ENCODE measurements at regions not wholly inside any gene's neighbourhood (a gene's known extent, or its start where the extent isn't known, plus 50 kb on each side); places are given as distances from the start of the nearest gene placed in this dataset.
"Not testable (repeated sequence)": the region's sequence is repeated elsewhere in the genome, so short reads cannot be mapped to it uniquely, and the experiment has no call there.

DNA sequence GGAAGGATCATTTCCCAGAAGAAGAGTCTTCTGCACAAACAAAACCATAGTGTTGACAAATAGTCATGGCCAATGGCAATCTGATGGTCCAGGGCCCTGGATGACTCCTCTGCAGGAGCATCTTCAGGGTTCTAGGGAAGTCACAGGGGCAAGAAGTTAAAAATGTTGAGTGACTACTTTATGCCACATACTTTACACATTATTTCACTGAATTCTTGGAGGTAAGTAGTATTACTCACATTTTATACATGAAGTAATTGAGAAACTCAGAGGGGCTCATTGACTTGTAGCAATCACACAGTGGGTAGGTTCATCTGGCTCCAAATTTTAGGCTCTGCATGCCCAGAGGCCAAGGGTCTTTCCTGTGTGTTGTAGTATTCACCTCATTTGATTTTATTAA lies 430.2 kb upstream of the MCTP2 start:
- no peak overlapping the region for H3K27ac ChIP-seq
- H3K4me3 ChIP-seq: no peak overlapping the region

GRCh38 chr15:93800805-93801204 lies 430.6 kb upstream of the MCTP2 start:
- Histone ChIP-seq H3K4me3 (no peak overlapping the region), H3K27ac (no peak overlapping the region)

- Histone ChIP-seq H3K4me3 (no peak overlapping the region), H3K27ac (no peak overlapping the region)
These were observed 441.9 kb upstream of the MCTP2 start for GRCh38 chr15:93789441-93789840.

DNA sequence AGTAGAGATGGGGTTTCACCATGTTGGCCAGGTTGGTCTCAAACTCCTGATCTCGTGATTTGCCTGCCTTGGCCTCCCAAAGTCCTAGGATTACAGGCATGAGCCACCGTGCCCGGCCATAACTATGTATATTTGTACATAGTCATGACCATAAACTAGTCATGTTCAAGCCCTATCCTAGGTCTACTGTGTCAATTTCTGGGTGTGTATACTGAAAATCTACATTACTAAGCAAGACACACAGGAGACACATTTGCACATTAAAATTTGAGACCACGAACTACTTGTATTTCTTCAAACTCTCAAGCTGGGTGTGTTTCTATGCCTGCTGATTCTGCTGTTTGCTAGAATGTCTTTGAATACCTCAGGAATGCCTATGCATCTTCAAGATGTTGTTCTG lies 451.3 kb upstream of the MCTP2 start:
- Histone ChIP-seq H3K27ac (no peak overlapping the region), H3K4me3 (no peak overlapping the region)

GRCh38 chr15:93779341-93779740 lies 452.0 kb upstream of the MCTP2 start:
- H3K27ac ChIP-seq: no peak overlapping the region
- H3K4me3 ChIP-seq: no peak overlapping the region

DNA sequence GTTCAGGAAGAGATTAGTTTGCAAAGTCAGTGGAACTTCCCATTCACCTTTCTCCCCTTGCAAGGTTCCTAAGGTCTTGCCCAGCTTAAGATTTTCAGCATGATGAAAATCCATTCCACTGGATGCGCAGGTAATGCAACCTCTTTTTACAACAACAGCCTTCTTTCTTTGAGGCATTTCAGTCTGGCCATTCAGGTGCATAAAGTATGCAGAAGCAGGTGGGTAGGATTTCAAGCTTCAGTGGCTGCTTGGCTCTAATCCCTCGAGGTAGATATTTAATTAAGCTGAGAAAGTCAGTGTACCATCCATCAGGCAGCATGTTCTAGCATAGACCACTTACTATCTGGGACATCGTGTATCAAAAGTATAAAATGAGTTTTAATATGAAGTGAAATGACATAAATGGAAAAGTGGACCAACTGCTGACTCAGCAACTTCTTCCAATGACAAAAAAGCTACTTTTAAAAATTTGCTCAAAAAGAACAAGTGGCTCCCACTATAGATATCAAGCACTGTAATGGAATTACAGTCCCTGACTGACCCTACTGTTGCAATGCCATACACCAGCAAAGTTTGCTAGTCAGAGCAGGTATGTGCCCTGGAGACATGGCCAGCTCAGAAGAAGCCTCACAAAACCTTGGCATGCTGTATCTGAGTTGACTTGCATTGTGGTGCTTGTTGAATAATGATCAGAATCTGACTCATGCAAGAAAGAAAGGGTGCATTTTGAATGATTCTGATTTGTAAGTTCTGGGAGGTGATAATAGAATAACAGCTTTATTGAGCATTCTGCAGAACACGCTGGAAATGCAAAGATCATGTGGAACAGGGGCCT lies 459.9 kb upstream of the MCTP2 start:
- no peak overlapping the region for H3K4me3 ChIP-seq
- H3K27ac ChIP-seq: no peak overlapping the region

DNA sequence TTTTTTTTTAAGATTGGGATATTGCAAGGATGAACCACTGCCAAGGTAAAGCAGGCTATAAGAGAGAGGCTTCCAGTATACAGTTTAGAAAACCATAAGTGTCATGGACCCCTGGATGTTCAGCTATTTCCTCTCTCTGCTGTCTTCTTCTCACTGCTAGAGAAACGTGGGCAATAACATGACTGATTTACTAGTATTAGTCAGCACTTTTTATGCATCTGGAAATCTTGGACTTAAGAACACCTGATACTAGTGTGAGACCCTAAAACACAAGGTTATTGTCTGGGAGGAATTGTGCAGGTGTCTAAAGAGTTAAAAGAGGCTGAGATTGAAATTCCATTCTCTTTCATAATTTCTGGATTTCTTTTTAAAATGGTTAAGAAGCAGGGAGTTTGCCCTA lies 460.6 kb upstream of the MCTP2 start:
- no peak overlapping the region for H3K4me3 ChIP-seq
- H3K27ac ChIP-seq: no peak overlapping the region

DNA sequence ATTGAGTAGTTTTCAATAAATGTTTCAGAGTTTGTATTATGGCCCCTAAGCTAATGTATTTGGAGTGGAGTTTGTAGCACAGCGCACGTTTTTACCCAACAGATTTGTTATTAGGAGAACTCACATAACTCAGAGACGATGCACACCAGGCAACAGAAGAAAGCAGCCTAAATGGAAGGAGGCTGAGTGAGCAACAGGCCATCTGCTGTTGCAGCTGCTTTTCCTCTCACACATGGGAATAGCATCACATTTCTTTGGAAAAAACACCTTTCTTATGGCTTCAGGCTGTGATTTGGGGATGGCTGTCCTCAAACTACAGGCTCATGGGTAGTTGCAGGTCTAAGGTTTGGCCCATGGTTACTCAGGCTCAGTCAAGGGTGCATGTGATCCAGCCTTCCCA lies 469.3 kb upstream of the MCTP2 start:
- no peak overlapping the region for H3K4me3 ChIP-seq
- no peak overlapping the region for H3K27ac ChIP-seq

DNA sequence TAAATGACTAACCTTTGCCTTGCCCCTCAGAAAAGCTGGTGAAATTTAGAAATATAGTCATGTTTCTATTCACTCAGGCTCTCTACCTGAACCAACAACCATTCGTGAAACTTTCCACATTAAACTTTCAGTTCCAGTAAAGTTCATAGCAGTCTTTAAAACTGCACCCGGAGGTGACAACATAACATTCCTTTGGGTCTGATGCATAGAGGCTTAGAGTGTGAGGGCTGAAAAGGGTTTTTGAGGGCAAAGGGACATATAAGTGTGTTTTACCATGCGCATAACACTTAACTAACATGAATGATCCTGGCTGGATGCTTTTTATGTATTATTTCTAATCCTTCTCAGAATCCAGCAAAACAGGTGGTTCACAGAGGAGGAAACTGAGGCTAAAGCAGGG lies 471.7 kb upstream of the MCTP2 start:
- no peak overlapping the region for H3K27ac ChIP-seq
- H3K4me3 ChIP-seq: no peak overlapping the region

GRCh38 chr15:93758824-93759223 lies 472.5 kb upstream of the MCTP2 start:
- no peak overlapping the region for H3K27ac ChIP-seq
- no peak overlapping the region for H3K4me3 ChIP-seq

- Histone ChIP-seq H3K27ac (no peak overlapping the region), H3K4me3 (no peak overlapping the region)
These were observed 482.7 kb upstream of the MCTP2 start for GRCh38 chr15:93748710-93749109.

DNA sequence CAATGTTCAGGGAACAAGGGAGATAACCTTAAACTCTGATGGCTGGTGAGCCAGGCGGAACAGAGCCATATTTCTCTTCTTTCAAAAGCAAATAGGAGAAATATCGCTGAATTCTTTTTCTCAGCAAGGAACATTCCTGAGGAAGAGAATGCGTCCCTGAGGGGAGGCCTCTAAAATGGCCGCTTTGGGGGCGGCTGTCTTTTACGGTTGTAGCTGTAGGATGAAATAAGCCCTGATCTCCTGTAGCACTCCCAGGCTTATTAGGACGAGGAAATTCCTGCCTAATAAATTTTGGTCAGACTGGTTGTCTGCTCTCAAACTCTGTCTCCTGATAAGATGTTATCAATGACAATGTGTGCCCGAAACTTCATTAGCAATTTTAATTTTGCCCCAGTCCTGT lies 496.4 kb upstream of the MCTP2 start:
- not testable (repeated sequence) for H3K4me3 ChIP-seq, H3K27ac ChIP-seq

GRCh38 chr15:93730724-93731123 lies 500.6 kb upstream of the MCTP2 start:
- Histone ChIP-seq H3K4me3 (no peak overlapping the region), H3K27ac (no peak overlapping the region)

GRCh38 chr15:93722165-93722564 lies 509.2 kb upstream of the MCTP2 start:
- H3K27ac ChIP-seq: no peak overlapping the region
- no peak overlapping the region for H3K4me3 ChIP-seq

DNA sequence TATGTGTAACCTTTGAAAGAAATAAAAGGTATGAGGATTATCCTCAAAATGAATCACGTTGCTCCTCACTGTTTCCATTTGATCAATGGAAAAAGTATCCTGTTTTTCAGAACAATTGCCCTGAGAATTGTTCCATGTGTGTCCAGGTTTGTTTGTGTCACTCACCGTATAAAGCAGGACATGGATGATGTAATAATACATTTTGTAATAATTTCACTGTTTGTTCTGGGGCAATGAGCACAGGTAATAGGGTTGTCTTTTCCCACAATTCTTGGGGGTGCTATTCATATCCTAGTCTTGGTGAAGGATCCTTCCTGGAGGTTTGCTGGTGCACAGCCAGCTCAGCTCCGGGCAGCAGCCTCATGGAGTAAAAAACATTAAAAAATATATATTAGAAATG lies 510.8 kb upstream of the MCTP2 start:
- Histone ChIP-seq H3K27ac (no peak overlapping the region), H3K4me3 (no peak overlapping the region)

DNA sequence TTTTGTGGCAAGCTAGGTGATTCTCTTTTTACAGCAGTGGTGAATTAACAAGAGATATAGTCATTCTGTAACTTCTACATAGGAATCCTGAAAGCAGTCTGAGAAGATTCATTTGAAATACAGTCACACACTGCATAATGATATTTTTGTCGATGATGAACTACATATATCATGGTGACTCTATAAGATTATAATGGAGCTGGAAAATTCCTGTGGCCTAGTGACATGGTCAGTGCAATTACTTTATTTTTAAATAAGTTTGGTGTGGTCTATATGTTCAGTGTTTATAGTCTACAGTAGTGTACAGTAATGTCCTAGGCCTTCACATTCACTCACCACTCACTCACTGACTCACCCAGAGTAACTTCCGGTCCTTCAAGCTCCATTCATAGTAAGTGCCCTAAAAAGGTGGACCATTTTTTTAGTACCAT lies 511.4 kb upstream of the MCTP2 start:
- Histone ChIP-seq H3K4me3 (no peak overlapping the region), H3K27ac (no peak overlapping the region)

GRCh38 chr15:93716615-93717231 lies 514.6 kb upstream of the MCTP2 start:
- Histone ChIP-seq H3K4me3 (no peak overlapping the region), H3K27ac (no peak overlapping the region)

GRCh38 chr15:93709708-93710107 lies 521.7 kb upstream of the MCTP2 start:
- H3K4me3 ChIP-seq: no peak overlapping the region
- no peak overlapping the region for H3K27ac ChIP-seq

GRCh38 chr15:93708724-93709445 lies 522.5 kb upstream of the MCTP2 start:
- H3K4me3 ChIP-seq: no peak overlapping the region

DNA sequence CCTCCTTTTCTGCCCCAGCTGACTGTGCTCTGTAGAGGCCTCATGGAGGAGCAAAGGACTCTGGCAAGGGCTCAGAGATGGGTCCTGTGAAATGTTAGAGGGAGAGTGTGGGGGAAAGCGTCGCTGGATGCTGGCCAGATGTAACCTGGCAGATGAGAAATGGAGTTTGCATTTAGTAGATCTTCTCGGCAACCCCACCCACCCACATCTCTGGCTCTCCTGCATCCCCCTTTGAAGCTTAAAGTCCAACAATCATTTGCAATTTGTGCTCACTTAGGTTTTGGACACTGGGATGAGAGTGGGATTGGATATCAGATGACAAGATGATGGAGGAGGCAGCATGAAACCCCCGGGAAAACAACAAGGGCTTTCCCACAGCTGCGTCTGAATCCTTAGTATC lies 523.6 kb upstream of the MCTP2 start:
- Histone ChIP-seq H3K27ac (no peak overlapping the region), H3K4me3 (no peak overlapping the region)

More at GRCh38 chr15:93708724-93709445, 522.5 kb upstream of the MCTP2 start:
- H3K27ac ChIP-seq: no peak overlapping the region
